ENCODE measurements at regions not wholly inside any gene's neighbourhood (a gene's known extent, or its start where the extent isn't known, plus 50 kb on each side); places are given as distances from the start of the nearest gene placed in this dataset.

GRCh38 chr5:174175716-174176268, 130.3 kb downstream of the NSG2 start:
- TF ChIP-seq, protein P1, sequence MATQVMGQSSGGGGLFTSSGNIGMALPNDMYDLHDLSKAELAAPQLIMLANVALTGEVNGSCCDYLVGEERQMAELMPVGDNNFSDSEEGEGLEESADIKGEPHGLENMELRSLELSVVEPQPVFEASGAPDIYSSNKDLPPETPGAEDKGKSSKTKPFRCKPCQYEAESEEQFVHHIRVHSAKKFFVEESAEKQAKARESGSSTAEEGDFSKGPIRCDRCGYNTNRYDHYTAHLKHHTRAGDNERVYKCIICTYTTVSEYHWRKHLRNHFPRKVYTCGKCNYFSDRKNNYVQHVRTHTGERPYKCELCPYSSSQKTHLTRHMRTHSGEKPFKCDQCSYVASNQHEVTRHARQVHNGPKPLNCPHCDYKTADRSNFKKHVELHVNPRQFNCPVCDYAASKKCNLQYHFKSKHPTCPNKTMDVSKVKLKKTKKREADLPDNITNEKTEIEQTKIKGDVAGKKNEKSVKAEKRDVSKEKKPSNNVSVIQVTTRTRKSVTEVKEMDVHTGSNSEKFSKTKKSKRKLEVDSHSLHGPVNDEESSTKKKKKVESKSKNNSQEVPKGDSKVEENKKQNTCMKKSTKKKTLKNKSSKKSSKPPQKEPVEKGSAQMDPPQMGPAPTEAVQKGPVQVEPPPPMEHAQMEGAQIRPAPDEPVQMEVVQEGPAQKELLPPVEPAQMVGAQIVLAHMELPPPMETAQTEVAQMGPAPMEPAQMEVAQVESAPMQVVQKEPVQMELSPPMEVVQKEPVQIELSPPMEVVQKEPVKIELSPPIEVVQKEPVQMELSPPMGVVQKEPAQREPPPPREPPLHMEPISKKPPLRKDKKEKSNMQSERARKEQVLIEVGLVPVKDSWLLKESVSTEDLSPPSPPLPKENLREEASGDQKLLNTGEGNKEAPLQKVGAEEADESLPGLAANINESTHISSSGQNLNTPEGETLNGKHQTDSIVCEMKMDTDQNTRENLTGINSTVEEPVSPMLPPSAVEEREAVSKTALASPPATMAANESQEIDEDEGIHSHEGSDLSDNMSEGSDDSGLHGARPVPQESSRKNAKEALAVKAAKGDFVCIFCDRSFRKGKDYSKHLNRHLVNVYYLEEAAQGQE (IDR thresholded peaks at IDR 0.05; ENCODE audit: low read depth): no peak
- TF ChIP-seq MAX (IDR thresholded peaks at IDR 0.05) (no peak), EZH2 (IDR thresholded peaks at IDR 0.05) (no peak), FOSL1 (IDR thresholded peaks at IDR 0.05; ENCODE audit: low read depth) (no peak)
- TF ChIP-seq, protein P2, sequence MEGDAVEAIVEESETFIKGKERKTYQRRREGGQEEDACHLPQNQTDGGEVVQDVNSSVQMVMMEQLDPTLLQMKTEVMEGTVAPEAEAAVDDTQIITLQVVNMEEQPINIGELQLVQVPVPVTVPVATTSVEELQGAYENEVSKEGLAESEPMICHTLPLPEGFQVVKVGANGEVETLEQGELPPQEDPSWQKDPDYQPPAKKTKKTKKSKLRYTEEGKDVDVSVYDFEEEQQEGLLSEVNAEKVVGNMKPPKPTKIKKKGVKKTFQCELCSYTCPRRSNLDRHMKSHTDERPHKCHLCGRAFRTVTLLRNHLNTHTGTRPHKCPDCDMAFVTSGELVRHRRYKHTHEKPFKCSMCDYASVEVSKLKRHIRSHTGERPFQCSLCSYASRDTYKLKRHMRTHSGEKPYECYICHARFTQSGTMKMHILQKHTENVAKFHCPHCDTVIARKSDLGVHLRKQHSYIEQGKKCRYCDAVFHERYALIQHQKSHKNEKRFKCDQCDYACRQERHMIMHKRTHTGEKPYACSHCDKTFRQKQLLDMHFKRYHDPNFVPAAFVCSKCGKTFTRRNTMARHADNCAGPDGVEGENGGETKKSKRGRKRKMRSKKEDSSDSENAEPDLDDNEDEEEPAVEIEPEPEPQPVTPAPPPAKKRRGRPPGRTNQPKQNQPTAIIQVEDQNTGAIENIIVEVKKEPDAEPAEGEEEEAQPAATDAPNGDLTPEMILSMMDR (IDR thresholded peaks at IDR 0.05 in 2 of 3, conservative IDR thresholded peaks at IDR 0.05 in 1 of 3; ENCODE audit: borderline replicate concordance in 1 of 3, insufficient read depth in 1 of 3, low read depth in 2 of 3, low read length in 2 of 3): no peak

All from HCT116 (cell line).